Mammary epithelial cell (primary cell): ENCODE measurements at regions not wholly inside any gene's neighbourhood (a gene's known extent, or its start where the extent isn't known, plus 50 kb on each side); places are given as distances from the start of the nearest gene placed in this dataset.

Experiments used
- CTCF ChIP-seq, 2 donors: IDR thresholded peaks in 1 of 2; conservative IDR thresholded peaks in 1 of 2; 2 replicates each; pipeline ENCODE4 v1.5.1; 2011 to 2012; ENCODE audit warnings: inconsistent platforms in 2 of 2, low read length in 2 of 2, mild to moderate bottlenecking in 2 of 2, control low read depth in 1 of 2, low read depth in 1 of 2; ENCODE audit not compliant: insufficient read depth in 1 of 2; ENCODE audit errors: extremely low read depth in 1 of 2
- EZH2 ChIP-seq: IDR thresholded peaks from 2 replicates; pipeline ENCODE4 v1.6.1; 2012; ENCODE audit warnings: low read length, inconsistent platforms, borderline replicate concordance

- no peak for TF ChIP-seq CTCF (conservative IDR thresholded peaks at IDR 0.05 in 1 of 2, IDR thresholded peaks at IDR 0.05 in 1 of 2; ENCODE audit: extremely low read depth in 1 of 2, insufficient read depth in 1 of 2, low read depth in 1 of 2, low read length in 2 of 2)
- no peak for TF ChIP-seq EZH2
Observed at GRCh38 chr7:119046068-119046467, 821.6 kb downstream of the ANKRD7 start.
